HepG2 (cell line): ENCODE measurements at regions not wholly inside any gene's neighbourhood (a gene's known extent, or its start where the extent isn't known, plus 50 kb on each side); places are given as distances from the start of the nearest gene placed in this dataset.
A peak's percentile ranks its signal among the peaks of the same experiment; 100 is the strongest.

Source experiments
- ARNT2 ChIP-seq: sonication (generic); formaldehyde crosslinking; IDR thresholded peaks from 2 replicates; pipeline ENCODE4 v1.8.0; 2022; ENCODE audit warnings: mild to moderate bottlenecking, low read depth, missing genetic modification reagents, moderate library complexity
- ATF2 ChIP-seq: sonication (generic); formaldehyde crosslinking; IDR thresholded peaks from 2 replicates; pipeline ENCODE4 v1.4.0; 2020; ENCODE audit warnings: missing genetic modification reagents
- ATF7 ChIP-seq, 2 experiments: fragments of 450-650 bp in 1 of 2; sonication (generic) in 1 of 2; formaldehyde crosslinking in 1 of 2; IDR thresholded peaks; 2 replicates each; pipeline versions ENCODE4 v1.4.0 to v1.6.1; 2016 to 2020; ENCODE audit warnings: antibody characterized with exemption in 1 of 2, mild to moderate bottlenecking in 1 of 2, missing genetic modification reagents in 1 of 2
- BORCS8-MEF2B ChIP-seq: sonication (generic); formaldehyde crosslinking; IDR thresholded peaks from 2 replicates; pipeline ENCODE4 v1.8.0; 2022; ENCODE audit warnings: mild to moderate bottlenecking, missing genetic modification reagents
- CREBL2 ChIP-seq: sonication (generic); formaldehyde crosslinking; IDR thresholded peaks from 2 replicates; pipeline ENCODE4 v1.8.1; 2023; ENCODE audit warnings: missing genetic modification reagents, mild to moderate bottlenecking, borderline replicate concordance
- ISL2 ChIP-seq: sonication (generic); formaldehyde crosslinking; IDR thresholded peaks from 2 replicates; pipeline ENCODE4 v1.5.0; 2020; ENCODE audit warnings: missing genetic modification reagents
- KAT2B ChIP-seq: fragments of 150-350 bp; IDR thresholded peaks from 2 replicates; pipeline ENCODE4 v1.6.1; 2014; ENCODE audit warnings: low read depth, low read length, borderline replicate concordance
- MIXL1 ChIP-seq: IDR thresholded peaks from 2 replicates; pipeline ENCODE4 v1.6.1; 2016
- MNT ChIP-seq: fragments of 450-650 bp; IDR thresholded peaks from 2 replicates; pipeline ENCODE4 v1.6.1; 2016
- NFE2L2 ChIP-seq: fragments of 150-350 bp; IDR thresholded peaks from 2 replicates; pipeline ENCODE4 v1.6.1; 2014; ENCODE audit warnings: low read length
- POLR2A ChIP-seq, 2 experiments: IDR thresholded peaks; 2 replicates each; pipeline ENCODE4 v1.6.1; 2011; ENCODE audit warnings: low read depth in 2 of 2, low read length in 2 of 2, mild to moderate bottlenecking in 1 of 2, moderate library complexity in 1 of 2; ENCODE audit not compliant: insufficient read depth in 1 of 2
- RBAK ChIP-seq: sonication (generic); formaldehyde crosslinking; IDR thresholded peaks from 2 replicates; pipeline ENCODE4 v1.5.1; 2020; ENCODE audit warnings: mild to moderate bottlenecking, missing genetic modification reagents
- SALL2 ChIP-seq: sonication (generic); formaldehyde crosslinking; IDR thresholded peaks from 2 replicates; pipeline ENCODE4 v1.8.1; 2023; ENCODE audit warnings: mild to moderate bottlenecking, missing genetic modification reagents, inconsistent platforms
- SOX5 ChIP-seq: IDR thresholded peaks from 2 replicates; pipeline ENCODE4 v1.6.1; 2016; ENCODE audit warnings: borderline replicate concordance
- STAT5B ChIP-seq: sonication (generic); formaldehyde crosslinking; IDR thresholded peaks from 2 replicates; pipeline ENCODE4 v1.4.0; 2020; ENCODE audit warnings: missing genetic modification reagents
- TARDBP ChIP-seq: sonication (generic); formaldehyde crosslinking; IDR thresholded peaks from 2 replicates; pipeline ENCODE4 v1.8.0; 2022; ENCODE audit warnings: mild to moderate bottlenecking, missing genetic modification reagents
- TBP ChIP-seq: sonication (generic); formaldehyde crosslinking; IDR thresholded peaks from 2 replicates; pipeline ENCODE4 v1.5.0; 2020; ENCODE audit warnings: missing genetic modification reagents
- TERF1 ChIP-seq: sonication (generic); formaldehyde crosslinking; IDR thresholded peaks from 2 replicates; pipeline ENCODE4 v1.8.0; 2022; ENCODE audit warnings: mild to moderate bottlenecking, missing genetic modification reagents, moderate library complexity
- TRIM22 ChIP-seq: fragments of 450-650 bp; IDR thresholded peaks from 2 replicates; pipeline ENCODE4 v1.6.1; 2017
- ZBTB7A ChIP-seq: sonication (generic); formaldehyde crosslinking; IDR thresholded peaks from 2 replicates; pipeline ENCODE4 v1.8.0; 2022; ENCODE audit warnings: mild to moderate bottlenecking, missing genetic modification reagents
- ZMYM2 ChIP-seq: sonication (generic); formaldehyde crosslinking; IDR thresholded peaks from 2 replicates; pipeline ENCODE4 v1.8.0; 2022; ENCODE audit warnings: mild to moderate bottlenecking, missing genetic modification reagents
- ZNF331 ChIP-seq: sonication (generic); formaldehyde crosslinking; IDR thresholded peaks from 2 replicates; pipeline ENCODE4 v1.4.0; 2020; ENCODE audit warnings: missing genetic modification reagents
- ZNF563 ChIP-seq: sonication (generic); formaldehyde crosslinking; IDR thresholded peaks from 2 replicates; pipeline ENCODE4 v1.8.0; 2022; ENCODE audit warnings: mild to moderate bottlenecking, moderate library complexity, missing genetic modification reagents
- ZNF605 ChIP-seq: sonication (generic); formaldehyde crosslinking; IDR thresholded peaks from 2 replicates; pipeline ENCODE4 v1.8.0; 2022; ENCODE audit warnings: mild to moderate bottlenecking, missing genetic modification reagents
- ZNF672 ChIP-seq: sonication (generic); formaldehyde crosslinking; IDR thresholded peaks from 2 replicates; pipeline ENCODE4 v1.8.1; 2022; ENCODE audit warnings: missing genetic modification reagents
- ZSCAN20 ChIP-seq: sonication (generic); formaldehyde crosslinking; IDR thresholded peaks from 2 replicates; pipeline ENCODE4 v1.4.0; 2020; ENCODE audit warnings: missing genetic modification reagents, mild to moderate bottlenecking, borderline replicate concordance
- ZSCAN5A ChIP-seq: sonication (generic); formaldehyde crosslinking; IDR thresholded peaks from 2 replicates; pipeline ENCODE4 v1.8.0; 2022; ENCODE audit warnings: mild to moderate bottlenecking, missing genetic modification reagents, borderline replicate concordance

GRCh38 chr20:53769041-53769440 lies 175.4 kb upstream of the ZNF217 start (continued):
- TF ChIP-seq ZMYM2 (no peak), CREBL2 (no peak), ZNF331 (CRISPR knock-in tag) (peak; percentile 40), ZSCAN5A (CRISPR knock-in tag) (no peak), KAT2B (no peak), ISL2 (peak; percentile 99), TRIM22 (no peak), SALL2 (no peak), STAT5B (CRISPR knock-in tag) (0 out of 2 replicates have a peak, but pooled peaks have one; percentile 55), POLR2A (IDR thresholded peaks at IDR 0.05; ENCODE audit: insufficient read depth in 1 of 2, low read depth in 2 of 2, low read length in 2 of 2) (no peak), TERF1 (CRISPR knock-in tag) (no peak), MNT (no peak), ZNF563 (no peak), ZNF605 (CRISPR knock-in tag) (no peak), ARNT2 (0 out of 2 replicates have a peak, but pooled peaks have one; percentile 58), ZNF672 (CRISPR knock-in tag) (no peak), ATF2 (CRISPR knock-in tag) (peak; percentile 92), ATF7 (IDR thresholded peaks at IDR 0.05) (no peak), ATF7 (CRISPR knock-in tag; IDR thresholded peaks at IDR 0.05) (no peak), BORCS8-MEF2B (CRISPR knock-in tag) (no peak), TBP (CRISPR knock-in tag) (no peak), SOX5 (CRISPR knock-in tag) (peak; percentile 79; the same call in 1 of the 2 replicates), NFE2L2 (no peak), RBAK (CRISPR knock-in tag) (no peak), ZBTB7A (CRISPR knock-in tag) (no peak), ZSCAN20 (no peak), TARDBP (CRISPR knock-in tag) (peak; percentile 24; the same call in 1 of the 2 replicates), MIXL1 (CRISPR knock-in tag) (peak; percentile 91)
